ENCODE measurements at regions not wholly inside any gene's neighbourhood (a gene's known extent, or its start where the extent isn't known, plus 50 kb on each side); places are given as distances from the start of the nearest gene placed in this dataset.

GRCh38 chr13:34867590-34867989 lies 74.5 kb upstream of the NBEA start:
- H3K27me3 ChIP-seq (ENCODE audit: insufficient read depth, low read length) = no peaks in the 10 kb centered on the region
- no peak overlapping the region for H3K9ac ChIP-seq (ENCODE audit: low read depth, low read length)
- 91% methylated on average over 4 of the region's 4 CpGs for WGBS
- no peak overlapping the region for H3K4me3 ChIP-seq (ENCODE audit: low read length)
- no peaks in the 10 kb centered on the region for H3K9me3 ChIP-seq (ENCODE audit: insufficient read depth, low read depth, low read length)
- H3K36me3 ChIP-seq (ENCODE audit: insufficient read depth, low read length) = no peaks in the 10 kb centered on the region
- H3K4me1 ChIP-seq (ENCODE audit: insufficient read depth, low read length) = peaks cover 40% of the 10 kb centered on the region
- no peak overlapping the region for H3K27ac ChIP-seq (ENCODE audit: low read depth, low read length)

GRCh38 chr13:34868733-34869132 lies 73.3 kb upstream of the NBEA start:
- WGBS = 94% methylated on average over 2 of the region's 2 CpGs
- Histone ChIP-seq H3K4me1 (ENCODE audit: insufficient read depth, low read length) (peaks cover 39% of the 10 kb centered on the region), H3K9me3 (ENCODE audit: insufficient read depth, low read depth, low read length) (no peaks in the 10 kb centered on the region), H3K4me3 (ENCODE audit: low read length) (no peak overlapping the region), H3K36me3 (ENCODE audit: insufficient read depth, low read length) (no peaks in the 10 kb centered on the region), H3K27ac (ENCODE audit: low read depth, low read length) (no peak overlapping the region), H3K9ac (ENCODE audit: low read depth, low read length) (no peak overlapping the region), H3K27me3 (ENCODE audit: insufficient read depth, low read length) (no peaks in the 10 kb centered on the region)

GRCh38 chr13:34869696-34870095 lies 72.4 kb upstream of the NBEA start:
- H3K4me1 ChIP-seq (ENCODE audit: insufficient read depth, low read length) = peaks cover 36% of the 10 kb centered on the region

GRCh38 chr13:34878329-34878728 lies 63.7 kb upstream of the NBEA start:
- no peak overlapping the region for H3K27ac ChIP-seq (ENCODE audit: low read depth, low read length)
- no peaks in the 10 kb centered on the region for H3K4me1 ChIP-seq (ENCODE audit: insufficient read depth, low read length)
- H3K4me3 ChIP-seq (ENCODE audit: low read length) = no peak overlapping the region
- H3K9me3 ChIP-seq (ENCODE audit: insufficient read depth, low read depth, low read length) = no peaks in the 10 kb centered on the region
- no peaks in the 10 kb centered on the region for H3K27me3 ChIP-seq (ENCODE audit: insufficient read depth, low read length)
- no peaks in the 10 kb centered on the region for H3K36me3 ChIP-seq (ENCODE audit: insufficient read depth, low read length)
- H3K9ac ChIP-seq (ENCODE audit: low read depth, low read length) = no peak overlapping the region

More at GRCh38 chr13:34869696-34870095, 72.4 kb upstream of the NBEA start:
- Histone ChIP-seq H3K9me3 (ENCODE audit: insufficient read depth, low read depth, low read length) (no peaks in the 10 kb centered on the region), H3K36me3 (ENCODE audit: insufficient read depth, low read length) (no peaks in the 10 kb centered on the region), H3K4me3 (ENCODE audit: low read length) (no peak overlapping the region), H3K27ac (ENCODE audit: low read depth, low read length) (no peak overlapping the region), H3K27me3 (ENCODE audit: insufficient read depth, low read length) (no peaks in the 10 kb centered on the region), H3K9ac (ENCODE audit: low read depth, low read length) (no peak overlapping the region)
- WGBS = 40% methylated on average over 2 of the region's 2 CpGs

- Histone ChIP-seq H3K9me3 (ENCODE audit: insufficient read depth, low read depth, low read length) (no peaks in the 10 kb centered on the region), H3K27ac (ENCODE audit: low read depth, low read length) (no peak overlapping the region), H3K4me3 (ENCODE audit: low read length) (no peak overlapping the region), H3K4me1 (ENCODE audit: insufficient read depth, low read length) (no peaks in the 10 kb centered on the region), H3K36me3 (ENCODE audit: insufficient read depth, low read length) (no peaks in the 10 kb centered on the region), H3K9ac (ENCODE audit: low read depth, low read length) (no peak overlapping the region), H3K27me3 (ENCODE audit: insufficient read depth, low read length) (no peaks in the 10 kb centered on the region)
- 100% methylated on average over 1 of the region's 1 CpG for WGBS
Measured at GRCh38 chr13:34879851-34880250, 62.2 kb upstream of the NBEA start.

- Histone ChIP-seq H3K9ac (ENCODE audit: low read depth, low read length) (no peak overlapping the region), H3K4me1 (ENCODE audit: insufficient read depth, low read length) (no peaks in the 10 kb centered on the region), H3K9me3 (ENCODE audit: insufficient read depth, low read depth, low read length) (no peaks in the 10 kb centered on the region), H3K27ac (ENCODE audit: low read depth, low read length) (no peak overlapping the region), H3K4me3 (ENCODE audit: low read length) (no peak overlapping the region), H3K27me3 (ENCODE audit: insufficient read depth, low read length) (no peaks in the 10 kb centered on the region), H3K36me3 (ENCODE audit: insufficient read depth, low read length) (no peaks in the 10 kb centered on the region)
- WGBS = no CpG with 5 or more reads among the region's 2 CpGs
Measured at GRCh38 chr13:34881494-34881893, 60.6 kb upstream of the NBEA start.

GRCh38 chr13:34883396-34883795 lies 58.7 kb upstream of the NBEA start:
- no peaks in the 10 kb centered on the region for H3K9me3 ChIP-seq (ENCODE audit: insufficient read depth, low read depth, low read length)
- H3K4me1 ChIP-seq (ENCODE audit: insufficient read depth, low read length) = no peaks in the 10 kb centered on the region
- no peaks in the 10 kb centered on the region for H3K36me3 ChIP-seq (ENCODE audit: insufficient read depth, low read length)
- no peak overlapping the region for H3K27ac ChIP-seq (ENCODE audit: low read depth, low read length)
- H3K4me3 ChIP-seq (ENCODE audit: low read length) = no peak overlapping the region
- H3K9ac ChIP-seq (ENCODE audit: low read depth, low read length) = no peak overlapping the region
- 83% methylated on average over 5 of the region's 6 CpGs for whole genome bisulfite sequencing
- no peaks in the 10 kb centered on the region for H3K27me3 ChIP-seq (ENCODE audit: insufficient read depth, low read length)

- H3K4me1 ChIP-seq (ENCODE audit: insufficient read depth, low read length) = no peaks in the 10 kb centered on the region
- no peak overlapping the region for H3K27ac ChIP-seq (ENCODE audit: low read depth, low read length)
- H3K9ac ChIP-seq (ENCODE audit: low read depth, low read length) = no peak overlapping the region
- H3K27me3 ChIP-seq (ENCODE audit: insufficient read depth, low read length) = no peaks in the 10 kb centered on the region
- no peaks in the 10 kb centered on the region for H3K9me3 ChIP-seq (ENCODE audit: insufficient read depth, low read depth, low read length)
- WGBS = 96% methylated on average over 2 of the region's 2 CpGs
- no peak overlapping the region for H3K4me3 ChIP-seq (ENCODE audit: low read length)
- H3K36me3 ChIP-seq (ENCODE audit: insufficient read depth, low read length) = no peaks in the 10 kb centered on the region
Measured at GRCh38 chr13:34884366-34884765, 57.7 kb upstream of the NBEA start.

- no peak overlapping the region for H3K4me3 ChIP-seq (ENCODE audit: low read length)
- H3K27ac ChIP-seq (ENCODE audit: low read depth, low read length) = no peak overlapping the region
- H3K4me1 ChIP-seq (ENCODE audit: insufficient read depth, low read length) = no peaks in the 10 kb centered on the region
- no peaks in the 10 kb centered on the region for H3K36me3 ChIP-seq (ENCODE audit: insufficient read depth, low read length)
- no peaks in the 10 kb centered on the region for H3K9me3 ChIP-seq (ENCODE audit: insufficient read depth, low read depth, low read length)
- WGBS = 97% methylated on average over 2 of the region's 2 CpGs
- H3K27me3 ChIP-seq (ENCODE audit: insufficient read depth, low read length) = no peaks in the 10 kb centered on the region
- H3K9ac ChIP-seq (ENCODE audit: low read depth, low read length) = no peak overlapping the region
Measured at GRCh38 chr13:34886121-34886875, 55.8 kb upstream of the NBEA start.

- H3K27ac ChIP-seq (ENCODE audit: low read depth, low read length) = no peak overlapping the region
- no peaks in the 10 kb centered on the region for H3K9me3 ChIP-seq (ENCODE audit: insufficient read depth, low read depth, low read length)
- H3K4me1 ChIP-seq (ENCODE audit: insufficient read depth, low read length) = no peaks in the 10 kb centered on the region
- no CpG with 5 or more reads among the region's 1 CpG for WGBS
- no peaks in the 10 kb centered on the region for H3K27me3 ChIP-seq (ENCODE audit: insufficient read depth, low read length)
- no peak overlapping the region for H3K9ac ChIP-seq (ENCODE audit: low read depth, low read length)
- H3K4me3 ChIP-seq (ENCODE audit: low read length) = no peak overlapping the region
- no peaks in the 10 kb centered on the region for H3K36me3 ChIP-seq (ENCODE audit: insufficient read depth, low read length)
Measured at GRCh38 chr13:34886987-34887386, 55.1 kb upstream of the NBEA start.
